ENCODE measurements at regions not wholly inside any gene's neighbourhood (a gene's known extent, or its start where the extent isn't known, plus 50 kb on each side); places are given as distances from the start of the nearest gene placed in this dataset.
"Not testable (repeated sequence)": the region's sequence is repeated elsewhere in the genome, so short reads cannot be mapped to it uniquely, and the experiment has no call there.

DNA sequence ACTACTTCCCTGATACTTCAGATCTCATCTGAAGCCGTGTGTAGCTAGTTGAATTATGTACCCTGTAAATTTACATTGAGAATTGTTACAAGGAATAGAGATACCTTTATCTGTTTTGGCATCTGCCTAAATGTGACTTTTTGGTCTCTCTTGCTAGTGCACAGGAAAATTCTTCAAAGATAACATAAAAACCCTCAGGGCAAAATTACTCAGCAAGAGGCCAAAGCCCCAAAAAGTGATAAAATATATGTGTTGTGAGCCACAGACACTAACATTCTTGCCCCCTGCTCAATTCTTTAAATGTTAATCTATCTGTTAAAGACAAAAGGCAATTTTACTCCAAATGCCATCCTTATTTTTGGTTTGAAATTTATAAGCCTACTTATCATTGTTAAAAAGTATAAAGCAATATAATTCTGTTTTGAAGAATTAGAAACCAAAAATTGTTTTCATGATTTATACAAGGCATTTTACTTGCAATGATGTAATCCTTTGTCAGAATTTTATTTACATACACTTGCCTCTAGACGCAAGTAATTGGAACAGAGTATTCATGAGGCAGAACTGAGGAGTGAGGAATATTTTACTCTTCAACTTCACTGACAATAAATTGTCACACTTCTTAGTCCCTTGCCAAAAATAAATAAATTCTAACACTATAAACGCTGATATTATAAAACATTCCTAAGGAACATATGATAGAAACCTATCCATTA lies 186.2 kb downstream of the EPM2A start:
- no peak overlapping the region for H3K4me3 ChIP-seq (ENCODE audit: low read length)
- no peaks in the 10 kb centered on the region for H3K27me3 ChIP-seq (ENCODE audit: insufficient read depth, low read length)
- no peaks in the 10 kb centered on the region for H3K36me3 ChIP-seq (ENCODE audit: insufficient read depth, low read length)
- H2AFZ ChIP-seq (ENCODE audit: low read depth, low read length), result no peak overlapping the region
- H3K9me3 ChIP-seq (ENCODE audit: low read length), result no peaks in the 10 kb centered on the region
- H3K4me1 ChIP-seq (ENCODE audit: insufficient read depth, low read length), result peaks cover 2% of the 10 kb centered on the region

DNA sequence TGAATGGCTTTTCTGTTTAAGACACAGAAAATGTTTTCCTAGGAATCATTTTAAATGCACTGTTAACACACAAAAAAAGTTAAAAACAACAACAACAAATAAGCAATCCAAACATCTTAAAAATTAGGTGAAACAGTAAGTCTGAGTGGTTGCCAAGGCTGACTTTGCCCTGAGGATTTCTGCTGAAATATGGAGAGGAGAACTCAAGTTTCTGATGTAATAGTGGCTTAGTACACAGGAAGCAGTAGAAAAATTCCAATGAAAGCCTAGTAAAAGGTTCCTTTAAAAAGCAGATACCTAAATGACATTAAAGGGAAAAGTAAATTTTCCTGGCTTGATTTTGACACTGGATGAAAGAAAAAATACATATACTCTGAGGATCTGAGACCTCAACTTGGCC lies 184.2 kb downstream of the EPM2A start:
- H3K4me1 ChIP-seq (ENCODE audit: insufficient read depth, low read length), result no peaks in the 10 kb centered on the region
- H3K27me3 ChIP-seq (ENCODE audit: insufficient read depth, low read length), result no peaks in the 10 kb centered on the region
- no peaks in the 10 kb centered on the region for H3K9me3 ChIP-seq (ENCODE audit: low read length)
- H2AFZ ChIP-seq (ENCODE audit: low read depth, low read length), result no peak overlapping the region
- H3K4me3 ChIP-seq (ENCODE audit: low read length), result no peak overlapping the region
- no peaks in the 10 kb centered on the region for H3K36me3 ChIP-seq (ENCODE audit: insufficient read depth, low read length)

DNA sequence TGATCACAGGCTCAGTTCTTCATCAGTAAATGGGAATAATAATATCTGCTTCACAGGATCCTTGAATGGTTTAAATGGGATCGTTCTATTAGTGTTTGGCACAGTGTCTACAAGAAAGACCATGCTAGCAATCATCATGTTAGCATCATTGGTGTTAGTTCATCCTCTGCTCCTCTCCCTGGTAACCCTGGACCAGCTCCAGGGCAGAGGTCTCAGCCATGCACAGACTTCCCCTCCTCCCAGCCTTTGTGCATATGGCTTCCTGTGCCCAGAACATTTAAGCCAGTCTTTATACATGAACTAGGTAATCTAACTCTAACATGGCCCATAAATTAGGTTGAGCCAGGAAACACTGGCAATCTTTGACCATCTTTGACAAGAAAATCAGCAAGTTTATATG lies 180.2 kb downstream of the EPM2A start:
- H3K4me1 ChIP-seq (ENCODE audit: insufficient read depth, low read length), result no peaks in the 10 kb centered on the region
- no peak overlapping the region for H3K4me3 ChIP-seq (ENCODE audit: low read length)
- H2AFZ ChIP-seq (ENCODE audit: low read depth, low read length), result no peak overlapping the region
- no peaks in the 10 kb centered on the region for H3K9me3 ChIP-seq (ENCODE audit: low read length)
- no peaks in the 10 kb centered on the region for H3K36me3 ChIP-seq (ENCODE audit: insufficient read depth, low read length)
- H3K27me3 ChIP-seq (ENCODE audit: insufficient read depth, low read length), result no peaks in the 10 kb centered on the region

DNA sequence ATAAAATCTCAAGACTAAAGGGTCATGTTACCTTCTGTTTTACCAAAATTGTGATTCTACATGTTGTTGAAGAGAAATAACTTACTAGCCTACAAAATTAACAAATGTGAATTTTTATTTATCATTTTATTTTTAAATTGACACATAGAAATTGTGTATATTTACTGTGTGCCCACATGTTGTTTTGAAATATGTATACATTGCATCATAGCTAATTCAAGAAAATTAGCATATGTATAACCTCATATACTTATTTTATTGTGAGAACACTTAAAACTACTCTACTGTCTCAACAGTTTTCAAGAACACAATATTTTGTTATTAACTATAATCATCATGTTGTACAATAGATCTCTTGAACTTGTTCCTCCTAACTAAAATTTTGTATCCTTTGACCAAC lies 177.8 kb downstream of the EPM2A start:
- Histone ChIP-seq H3K4me3 (ENCODE audit: low read length) (no peak overlapping the region), H2AFZ (ENCODE audit: low read depth, low read length) (no peak overlapping the region), H3K9me3 (ENCODE audit: low read length) (no peaks in the 10 kb centered on the region), H3K27me3 (ENCODE audit: insufficient read depth, low read length) (no peaks in the 10 kb centered on the region), H3K4me1 (ENCODE audit: insufficient read depth, low read length) (no peaks in the 10 kb centered on the region), H3K36me3 (ENCODE audit: insufficient read depth, low read length) (no peaks in the 10 kb centered on the region)

DNA sequence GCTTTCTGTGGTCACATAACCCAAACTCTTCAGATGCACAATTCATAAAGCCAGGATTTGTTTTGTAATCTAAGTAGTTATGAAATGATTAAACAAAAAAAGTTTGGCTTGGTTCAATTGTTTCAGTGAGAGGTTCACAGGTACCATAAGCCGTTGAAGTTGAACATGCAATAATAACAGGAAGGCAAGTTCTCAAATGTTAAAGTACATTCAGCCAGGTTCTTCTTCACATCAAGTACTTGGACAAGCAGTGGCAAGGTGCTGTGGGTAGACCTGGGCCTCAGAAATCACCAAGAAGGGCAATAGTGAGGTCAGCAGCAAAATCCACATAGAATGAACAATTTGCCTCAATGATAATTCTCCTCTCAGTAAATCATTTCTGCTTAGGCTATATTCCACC lies 175.5 kb downstream of the EPM2A start:
- Histone ChIP-seq H3K27me3 (ENCODE audit: insufficient read depth, low read length) (no peaks in the 10 kb centered on the region), H3K36me3 (ENCODE audit: insufficient read depth, low read length) (no peaks in the 10 kb centered on the region), H3K4me1 (ENCODE audit: insufficient read depth, low read length) (no peaks in the 10 kb centered on the region), H3K9me3 (ENCODE audit: low read length) (no peaks in the 10 kb centered on the region), H2AFZ (ENCODE audit: low read depth, low read length) (no peak overlapping the region), H3K4me3 (ENCODE audit: low read length) (no peak overlapping the region)

DNA sequence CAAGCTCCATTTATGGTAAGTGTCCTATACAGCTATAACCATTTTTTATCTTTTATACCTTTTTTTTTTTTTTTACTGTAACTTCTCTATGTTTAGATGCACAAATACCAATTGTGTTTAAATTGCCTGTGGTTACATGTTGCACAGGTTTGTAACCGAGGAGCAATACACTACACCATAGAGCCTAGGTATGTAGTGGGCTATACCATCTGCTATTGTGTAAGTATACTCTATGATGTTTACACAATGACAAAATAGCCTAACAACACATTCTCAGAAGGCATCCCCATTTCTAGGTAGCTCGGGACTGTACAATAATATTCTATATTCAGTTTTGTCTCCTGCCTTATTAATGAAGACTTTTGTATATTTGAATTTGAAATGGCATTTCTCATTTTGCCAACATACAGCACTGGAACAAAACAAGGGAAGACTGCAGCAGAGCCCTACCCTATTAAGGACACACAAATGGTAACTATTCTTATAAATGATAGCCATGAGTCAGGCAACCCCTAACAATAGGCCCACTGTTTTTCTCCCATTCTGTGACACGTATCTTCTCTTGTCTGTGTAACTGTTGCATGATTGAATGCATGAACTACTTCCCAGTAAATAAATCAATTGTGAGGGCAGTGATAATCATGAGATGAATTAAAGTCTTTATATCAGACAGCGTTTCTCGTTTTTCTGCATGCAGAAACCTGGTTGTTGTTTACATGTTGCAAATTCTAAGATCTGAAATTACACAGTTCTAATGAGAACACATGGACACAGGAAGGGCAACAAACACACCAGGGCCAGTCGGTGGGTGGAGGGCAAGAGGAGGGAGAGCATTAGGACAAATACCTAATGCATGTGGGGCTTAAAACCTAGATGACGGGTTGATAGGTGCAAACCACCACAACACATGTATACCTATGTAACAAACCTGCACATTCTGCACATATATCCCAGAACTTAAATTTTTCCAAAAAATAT lies 173.9 kb downstream of the EPM2A start:
- Histone ChIP-seq H3K9me3 (ENCODE audit: low read length) (no peaks in the 10 kb centered on the region), H3K27me3 (ENCODE audit: insufficient read depth, low read length) (no peaks in the 10 kb centered on the region), H2AFZ (ENCODE audit: low read depth, low read length) (no peak overlapping the region), H3K4me3 (ENCODE audit: low read length) (no peak overlapping the region), H3K36me3 (ENCODE audit: insufficient read depth, low read length) (no peaks in the 10 kb centered on the region), H3K4me1 (ENCODE audit: insufficient read depth, low read length) (no peaks in the 10 kb centered on the region)

DNA sequence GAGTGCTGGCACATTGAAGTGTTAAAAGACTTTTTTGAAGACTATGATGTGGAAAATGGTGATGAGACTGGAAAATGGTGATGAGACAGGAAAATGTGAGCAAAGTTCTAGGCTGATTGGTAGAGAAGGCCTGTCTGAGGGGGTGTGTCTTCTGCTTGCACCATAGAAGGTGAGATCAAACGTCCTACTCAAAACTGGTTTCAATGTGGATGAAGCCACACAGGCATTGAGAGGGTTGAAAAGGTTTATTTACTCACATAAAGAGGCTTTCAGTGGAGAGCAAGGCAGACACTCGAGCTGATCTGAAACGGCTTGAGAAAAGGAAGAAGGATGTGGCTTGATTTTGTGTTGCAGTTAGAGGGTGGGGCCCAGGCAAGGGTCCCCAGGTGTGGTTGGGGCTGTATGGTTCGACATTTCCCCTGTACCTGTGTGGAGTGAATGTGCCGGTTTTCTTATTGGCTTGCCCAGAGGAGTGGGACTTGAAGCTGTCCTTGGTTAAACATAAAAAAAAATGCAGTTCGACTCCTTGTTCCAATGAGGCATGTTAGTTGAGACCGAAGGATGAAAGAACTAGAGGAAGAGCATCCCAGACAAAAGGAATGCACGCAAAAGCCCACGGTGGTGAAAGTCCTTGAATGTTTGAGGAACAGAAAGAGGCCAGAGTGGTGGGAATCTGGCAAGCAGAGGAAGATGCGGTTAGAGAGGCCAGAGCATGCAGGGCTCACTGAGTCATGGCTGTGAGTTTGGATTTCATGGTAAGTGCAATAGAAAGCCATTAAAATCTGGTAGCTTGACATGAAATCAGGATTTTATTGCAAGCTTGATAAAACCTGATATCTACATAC lies 172.3 kb downstream of the EPM2A start:
- Histone ChIP-seq H3K27me3 (ENCODE audit: insufficient read depth, low read length) (no peaks in the 10 kb centered on the region), H3K4me1 (ENCODE audit: insufficient read depth, low read length) (no peaks in the 10 kb centered on the region), H3K36me3 (ENCODE audit: insufficient read depth, low read length) (no peaks in the 10 kb centered on the region), H3K4me3 (ENCODE audit: low read length) (no peak overlapping the region), H2AFZ (ENCODE audit: low read depth, low read length) (no peak overlapping the region), H3K9me3 (ENCODE audit: low read length) (no peaks in the 10 kb centered on the region)

DNA sequence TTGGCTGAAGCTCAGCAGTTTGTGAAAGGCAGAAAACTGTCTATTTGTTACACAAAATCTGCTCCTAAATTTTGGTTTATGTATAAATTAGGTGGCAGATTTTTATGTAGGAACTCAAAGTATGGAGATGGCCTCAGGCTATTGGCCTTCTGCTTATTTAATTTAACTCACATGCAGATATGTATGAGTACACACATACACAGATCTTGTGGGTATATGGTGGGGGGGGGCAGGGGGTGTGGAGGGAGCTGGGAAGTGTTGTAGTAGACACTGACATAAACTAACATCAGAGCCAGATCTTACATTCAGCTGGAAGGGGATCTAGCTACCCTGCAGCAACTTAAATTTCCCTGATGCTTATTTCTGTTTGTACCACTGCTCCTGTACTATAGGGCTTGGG lies 170.8 kb downstream of the EPM2A start:
- Histone ChIP-seq H3K9me3 (ENCODE audit: low read length) (no peaks in the 10 kb centered on the region), H2AFZ (ENCODE audit: low read depth, low read length) (no peak overlapping the region), H3K36me3 (ENCODE audit: insufficient read depth, low read length) (no peaks in the 10 kb centered on the region), H3K4me1 (ENCODE audit: insufficient read depth, low read length) (peaks cover 11% of the 10 kb centered on the region), H3K4me3 (ENCODE audit: low read length) (no peak overlapping the region), H3K27me3 (ENCODE audit: insufficient read depth, low read length) (no peaks in the 10 kb centered on the region)

DNA sequence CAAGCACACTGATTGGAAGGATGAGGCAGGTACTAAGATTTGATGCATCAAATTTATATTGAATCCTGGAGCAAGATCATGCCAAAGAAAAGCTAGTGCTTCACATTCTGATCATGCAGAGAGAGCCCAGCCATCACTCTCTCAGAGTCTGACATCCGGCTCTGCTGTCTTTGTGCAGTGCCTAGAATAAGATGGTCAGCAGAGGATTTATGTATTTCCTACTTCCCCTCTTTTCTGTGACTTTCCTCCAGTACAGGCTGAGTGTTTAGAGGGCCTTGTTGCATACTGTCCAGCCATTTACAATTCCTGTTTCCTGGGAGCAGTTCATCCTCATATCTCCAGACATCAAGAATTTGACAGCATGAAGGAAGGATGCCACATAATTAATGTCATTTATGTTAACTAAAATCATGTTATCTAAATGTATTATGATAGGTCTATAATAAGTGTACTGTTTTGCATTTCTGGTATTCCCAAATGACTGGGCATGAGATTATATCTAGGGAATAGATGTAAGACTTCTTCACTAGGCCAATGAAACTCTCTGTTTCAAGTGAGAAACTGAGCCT lies 167.6 kb downstream of the EPM2A start:
- no peaks in the 10 kb centered on the region for H3K36me3 ChIP-seq (ENCODE audit: insufficient read depth, low read length)
- H3K9me3 ChIP-seq (ENCODE audit: low read length), result no peaks in the 10 kb centered on the region
- peaks cover 11% of the 10 kb centered on the region for H3K4me1 ChIP-seq (ENCODE audit: insufficient read depth, low read length)
- no peak overlapping the region for H2AFZ ChIP-seq (ENCODE audit: low read depth, low read length)
- H3K27me3 ChIP-seq (ENCODE audit: insufficient read depth, low read length), result no peaks in the 10 kb centered on the region
- no peak overlapping the region for H3K4me3 ChIP-seq (ENCODE audit: low read length)

DNA sequence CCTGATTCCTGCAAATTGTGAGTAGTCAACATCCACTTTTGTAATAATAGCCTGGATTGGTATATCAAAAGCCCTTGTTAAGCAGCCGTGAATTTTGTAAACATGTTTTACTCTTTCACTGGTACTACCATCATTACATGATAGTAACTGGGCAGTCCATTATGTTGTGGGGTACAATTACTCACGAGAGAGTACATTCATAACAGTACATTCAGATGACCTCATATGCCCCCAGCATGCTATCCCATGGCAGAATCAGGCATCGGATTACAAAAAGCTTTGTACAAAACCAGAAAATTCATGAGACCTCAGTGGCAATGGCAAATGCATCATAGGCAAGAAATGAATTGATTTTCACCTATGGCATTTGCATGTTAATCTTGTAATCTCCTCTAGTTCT lies 166.2 kb downstream of the EPM2A start:
- H3K4me3 ChIP-seq (ENCODE audit: low read length), result no peak overlapping the region
- H2AFZ ChIP-seq (ENCODE audit: low read depth, low read length), result no peak overlapping the region
- H3K36me3 ChIP-seq (ENCODE audit: insufficient read depth, low read length), result no peaks in the 10 kb centered on the region
- no peaks in the 10 kb centered on the region for H3K27me3 ChIP-seq (ENCODE audit: insufficient read depth, low read length)
- no peaks in the 10 kb centered on the region for H3K9me3 ChIP-seq (ENCODE audit: low read length)
- H3K4me1 ChIP-seq (ENCODE audit: insufficient read depth, low read length), result peaks cover 11% of the 10 kb centered on the region

DNA sequence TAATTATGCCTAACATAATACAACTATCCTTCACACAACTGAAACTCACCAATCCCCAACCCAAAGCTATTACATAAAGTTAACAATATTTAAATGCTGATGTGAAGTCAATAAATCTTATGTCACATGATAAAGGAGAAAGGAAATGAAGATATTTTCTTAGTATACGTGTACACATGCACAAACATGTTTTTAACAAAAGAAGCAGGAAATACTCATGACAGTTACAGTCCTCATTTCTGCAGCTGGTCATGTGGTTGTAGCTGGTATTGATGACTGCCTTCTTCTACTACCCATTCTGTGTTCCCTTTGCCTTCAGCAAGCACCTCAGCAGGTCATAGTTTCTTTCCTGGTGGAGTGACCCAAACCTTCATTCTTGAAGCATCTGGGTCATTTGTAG lies 165.0 kb downstream of the EPM2A start:
- not testable (repeated sequence) for H3K27me3 ChIP-seq (ENCODE audit: insufficient read depth, low read length); H3K36me3 ChIP-seq (ENCODE audit: insufficient read depth, low read length); H3K9me3 ChIP-seq (ENCODE audit: low read length); H3K4me3 ChIP-seq (ENCODE audit: low read length); H2AFZ ChIP-seq (ENCODE audit: low read depth, low read length)
- peaks cover 11% of the 10 kb centered on the region for H3K4me1 ChIP-seq (ENCODE audit: insufficient read depth, low read length)

DNA sequence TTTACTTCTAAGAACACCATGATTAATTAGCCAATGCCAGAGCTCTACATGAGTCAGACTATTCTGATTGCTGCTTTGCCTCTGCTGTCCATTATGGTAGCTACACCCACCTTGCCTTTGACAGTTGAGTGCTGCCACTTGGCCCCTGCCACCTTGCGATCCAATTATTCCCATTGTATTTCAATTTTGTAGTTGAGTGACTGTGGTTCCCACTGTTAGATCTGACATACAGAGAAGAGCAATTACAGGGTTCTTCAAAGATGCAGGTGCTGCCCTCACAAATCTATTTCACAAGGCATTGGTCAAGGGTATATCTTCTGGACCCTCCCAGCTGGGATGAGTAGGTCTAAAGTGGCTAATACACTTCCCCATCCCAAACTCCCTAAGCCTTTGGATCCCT lies 161.1 kb downstream of the EPM2A start:
- not testable (repeated sequence) for H3K27me3 ChIP-seq (ENCODE audit: insufficient read depth, low read length); H3K4me1 ChIP-seq (ENCODE audit: insufficient read depth, low read length); H3K9me3 ChIP-seq (ENCODE audit: low read length); H3K4me3 ChIP-seq (ENCODE audit: low read length); H2AFZ ChIP-seq (ENCODE audit: low read depth, low read length); H3K36me3 ChIP-seq (ENCODE audit: insufficient read depth, low read length)

Data from neuron (in vitro differentiated cells).